HL-60 (cell line): ENCODE measurements at regions not wholly inside any gene's neighbourhood (a gene's known extent, or its start where the extent isn't known, plus 50 kb on each side); places are given as distances from the start of the nearest gene placed in this dataset.

Experiments used
- POLR2AphosphoS5 ChIP-seq: IDR thresholded peaks from 2 replicates; pipeline ENCODE4 v1.6.1; 2012; ENCODE audit warnings: low read depth
- TF ChIP-seq, protein P1 (sequence below): IDR thresholded peaks from one replicate; pipeline ENCODE4 v1.5.1; 2011; ENCODE audit warnings: low read length, control low read depth, inconsistent platforms; ENCODE audit not compliant: insufficient read depth

DNA sequence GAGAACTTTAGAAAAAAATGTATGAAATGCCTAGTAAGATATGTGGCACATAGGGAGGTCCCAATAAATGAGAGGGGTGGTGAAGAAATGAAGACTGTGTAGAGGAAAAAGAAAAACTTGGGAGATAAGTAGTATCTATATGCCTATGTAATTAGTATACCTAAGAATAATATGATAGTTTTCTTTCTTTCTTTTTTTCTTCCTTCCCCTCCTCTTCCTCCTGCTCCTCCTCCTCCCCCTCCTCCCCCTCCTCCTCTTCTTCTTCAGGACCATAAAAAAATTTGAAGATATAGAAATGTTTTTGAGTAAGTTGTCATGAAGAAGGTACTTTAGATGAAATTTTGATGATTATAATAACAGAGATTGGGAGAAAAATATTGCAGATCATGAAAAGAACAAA, 857.4 kb downstream of the MAT2B start:
- TF ChIP-seq, protein P1, sequence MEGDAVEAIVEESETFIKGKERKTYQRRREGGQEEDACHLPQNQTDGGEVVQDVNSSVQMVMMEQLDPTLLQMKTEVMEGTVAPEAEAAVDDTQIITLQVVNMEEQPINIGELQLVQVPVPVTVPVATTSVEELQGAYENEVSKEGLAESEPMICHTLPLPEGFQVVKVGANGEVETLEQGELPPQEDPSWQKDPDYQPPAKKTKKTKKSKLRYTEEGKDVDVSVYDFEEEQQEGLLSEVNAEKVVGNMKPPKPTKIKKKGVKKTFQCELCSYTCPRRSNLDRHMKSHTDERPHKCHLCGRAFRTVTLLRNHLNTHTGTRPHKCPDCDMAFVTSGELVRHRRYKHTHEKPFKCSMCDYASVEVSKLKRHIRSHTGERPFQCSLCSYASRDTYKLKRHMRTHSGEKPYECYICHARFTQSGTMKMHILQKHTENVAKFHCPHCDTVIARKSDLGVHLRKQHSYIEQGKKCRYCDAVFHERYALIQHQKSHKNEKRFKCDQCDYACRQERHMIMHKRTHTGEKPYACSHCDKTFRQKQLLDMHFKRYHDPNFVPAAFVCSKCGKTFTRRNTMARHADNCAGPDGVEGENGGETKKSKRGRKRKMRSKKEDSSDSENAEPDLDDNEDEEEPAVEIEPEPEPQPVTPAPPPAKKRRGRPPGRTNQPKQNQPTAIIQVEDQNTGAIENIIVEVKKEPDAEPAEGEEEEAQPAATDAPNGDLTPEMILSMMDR = no peak
- TF ChIP-seq POLR2AphosphoS5 = no peak
